Right forelimb (tissue), 1 donor: ENCODE measurements at regions not wholly inside any gene's neighbourhood (a gene's known extent, or its start where the extent isn't known, plus 50 kb on each side); places are given as distances from the start of the nearest gene placed in this dataset.

Experiments used
- DNase-seq: peaks from one replicate; pipeline ENCODE4 v3.0.0-alpha.2; 2018

- DNase-seq, result no peak
Observed at GRCh38 chr6:21824431-21825177, 231.1 kb downstream of the SOX4 start.

GRCh38 chr6:21826023-21826422, 232.5 kb downstream of the SOX4 start:
- no peak for DNase-seq

DNA sequence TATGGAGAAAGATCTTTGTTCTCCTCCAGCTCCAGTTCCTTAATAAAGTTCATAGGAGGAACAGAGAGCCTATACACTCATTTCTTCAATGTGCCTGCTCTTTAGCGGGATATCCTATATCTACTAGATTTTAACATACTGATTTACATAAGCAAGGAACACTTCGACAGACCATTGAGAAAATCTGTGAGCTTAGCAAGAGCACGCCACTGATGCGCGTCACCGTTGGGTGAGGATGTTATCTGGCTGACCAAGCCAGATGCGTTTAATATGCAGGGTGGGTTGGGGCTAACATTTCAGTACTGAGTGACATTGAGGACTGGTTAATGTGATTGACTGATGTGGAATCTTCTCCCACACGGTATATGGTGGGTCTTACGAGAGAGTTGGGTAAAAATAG, 233.4 kb downstream of the SOX4 start:
- no peak for DNase-seq

DNA sequence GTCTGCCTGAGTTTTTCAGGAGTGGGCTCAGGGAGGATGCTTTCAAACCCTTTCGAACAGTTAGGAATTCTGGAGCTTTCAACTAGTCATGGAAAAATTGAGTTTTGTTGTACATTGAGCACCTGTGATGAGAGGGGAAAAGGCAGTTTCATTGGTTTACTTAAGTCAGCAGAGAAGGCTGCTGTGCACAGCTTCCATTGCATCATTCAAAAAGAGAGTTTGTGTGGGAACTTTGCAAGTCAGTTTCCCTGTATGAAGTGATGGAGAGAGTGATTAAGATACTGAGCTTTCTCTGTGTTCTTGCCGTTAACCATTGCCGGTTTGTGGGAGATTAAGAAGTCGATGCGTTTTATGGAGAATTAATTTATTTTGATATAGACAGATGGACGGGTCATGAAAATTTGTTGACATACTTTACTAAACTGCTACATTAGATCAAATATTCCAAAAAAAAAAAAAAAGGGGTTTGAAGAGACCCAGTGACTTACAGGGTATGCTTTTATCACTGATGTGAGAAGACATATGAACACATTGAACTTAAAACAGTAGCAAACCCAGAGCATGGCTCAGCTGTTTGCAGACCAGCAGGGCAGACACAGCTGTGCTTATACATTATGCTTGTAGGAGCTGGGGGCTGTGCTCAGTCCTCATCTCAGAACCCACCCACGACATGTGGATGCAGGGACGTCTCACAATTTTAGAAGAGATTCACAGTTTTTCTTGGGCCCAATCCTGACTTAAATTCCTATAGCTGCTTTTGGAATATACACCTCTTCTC, 234.1 kb downstream of the SOX4 start:
- no peak for DNase-seq

DNA sequence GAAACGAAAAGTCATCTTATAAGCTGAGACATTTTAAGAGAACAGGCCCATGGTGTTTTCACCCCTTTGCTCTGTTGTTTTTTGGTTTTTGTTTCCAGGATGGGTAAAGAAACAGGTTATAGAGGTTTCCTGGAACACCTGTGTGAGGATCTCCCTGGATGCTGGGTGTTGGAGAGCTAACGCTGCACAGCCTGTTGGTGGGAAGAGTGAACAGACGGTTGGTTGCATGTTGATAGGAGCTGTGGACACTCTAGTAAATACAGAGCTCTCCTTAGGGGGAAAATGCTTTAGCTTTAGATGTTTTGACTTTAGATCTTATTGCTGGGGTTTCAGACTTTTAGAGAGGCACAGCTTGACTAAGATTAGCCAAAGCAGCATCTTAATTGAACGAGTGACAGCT, 235.2 kb downstream of the SOX4 start:
- no peak for DNase-seq

- no peak for DNase-seq
Observed at GRCh38 chr6:21829126-21829525, 235.6 kb downstream of the SOX4 start.

GRCh38 chr6:21831521-21832291, 238.2 kb downstream of the SOX4 start:
- no peak for DNase-seq

DNA sequence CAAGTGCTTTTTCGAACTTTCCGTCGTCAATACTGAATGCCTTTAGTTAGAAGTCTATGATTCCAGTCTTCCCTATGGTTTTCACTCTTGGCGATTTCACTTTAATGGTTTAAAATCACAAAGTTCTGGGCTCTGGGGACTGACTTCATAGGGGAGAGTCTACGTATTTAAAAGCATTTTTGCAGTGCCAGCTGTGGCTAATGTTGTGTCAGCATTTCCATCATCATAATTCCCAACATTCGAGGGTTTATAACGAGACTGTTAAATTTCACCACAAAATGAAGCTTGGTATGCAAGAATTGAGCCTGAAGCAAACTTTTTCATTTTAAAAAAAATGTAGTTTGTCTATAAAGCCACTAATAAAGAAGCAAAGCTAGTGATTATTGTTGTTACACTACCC, 242.7 kb downstream of the SOX4 start:
- no peak for DNase-seq

- no peak for DNase-seq
Observed at GRCh38 chr6:21836772-21837425, 243.3 kb downstream of the SOX4 start.

GRCh38 chr6:21840428-21840827, 246.9 kb downstream of the SOX4 start:
- no peak for DNase-seq

DNA sequence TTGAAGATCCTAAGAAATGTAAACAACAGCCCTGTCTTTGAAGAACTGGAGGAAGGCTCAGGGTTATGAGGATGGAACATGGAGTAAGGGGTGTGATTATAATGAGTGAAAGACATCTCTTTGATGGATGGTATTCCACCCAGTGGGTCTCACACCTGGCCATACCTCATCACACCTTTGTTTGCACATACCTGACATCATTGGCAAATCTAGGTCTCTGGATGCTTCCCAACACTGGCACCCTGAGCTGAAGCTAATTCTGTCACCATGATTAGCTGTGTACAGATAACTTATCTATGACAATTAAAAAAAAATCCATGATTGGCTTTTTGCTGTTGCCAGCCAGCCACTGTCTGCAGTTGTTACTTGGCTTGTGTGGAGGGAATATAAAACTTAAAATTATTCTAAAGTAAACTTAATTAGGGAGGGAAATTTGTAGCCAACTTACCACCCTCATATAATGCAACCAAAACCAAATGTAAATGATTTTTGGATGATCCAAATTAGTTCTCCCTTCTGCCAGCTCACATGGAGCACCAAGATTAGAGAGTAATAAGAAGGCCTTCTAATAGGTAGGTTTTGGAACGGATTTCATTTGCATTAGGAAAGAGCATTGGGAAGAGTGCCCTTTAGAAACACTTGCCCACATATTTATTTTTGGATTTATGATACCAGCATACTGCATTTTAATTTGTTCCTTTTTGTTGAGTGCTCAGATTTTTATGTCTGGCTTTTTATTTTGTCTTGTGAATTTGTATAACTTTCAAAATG, 249.5 kb downstream of the SOX4 start:
- no peak for DNase-seq

DNA sequence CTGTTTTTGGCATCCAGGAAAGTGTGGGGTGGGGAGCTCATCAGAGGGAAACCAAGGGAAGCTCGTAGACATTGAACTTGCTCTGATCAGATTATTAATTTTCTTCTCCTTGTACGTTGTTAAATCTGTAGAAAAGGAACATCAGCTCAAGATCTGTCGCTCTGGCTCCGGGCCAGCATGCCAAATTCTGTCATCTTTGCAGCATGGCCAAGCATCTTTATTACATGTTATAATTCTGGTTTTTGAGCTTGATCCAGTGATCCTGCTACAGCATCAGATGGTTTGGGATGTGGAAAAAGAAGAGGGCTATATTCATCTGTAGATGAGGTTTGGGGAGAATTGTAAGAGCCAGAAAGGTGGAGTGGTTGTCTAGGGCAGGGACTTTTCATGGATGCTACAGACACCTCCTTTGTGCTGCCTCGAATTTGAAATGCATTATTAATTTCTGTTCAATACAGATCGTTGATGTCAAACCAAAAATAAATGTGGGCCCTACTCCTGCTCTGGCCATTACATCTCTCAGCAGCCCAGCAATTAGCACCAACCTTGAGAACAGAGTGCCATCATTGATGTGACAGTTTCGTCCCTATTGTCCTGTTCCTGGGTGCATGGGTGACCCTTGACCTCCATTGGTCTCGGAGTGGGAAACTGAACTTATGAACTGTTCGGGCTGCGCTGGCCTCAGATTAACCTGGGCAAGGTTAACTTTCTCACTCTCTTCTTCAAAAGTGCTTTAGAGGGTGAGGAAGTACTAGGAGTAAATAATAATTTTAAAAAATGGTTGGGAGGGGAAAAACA, 250.8 kb downstream of the SOX4 start:
- DNase-seq, result no peak

DNA sequence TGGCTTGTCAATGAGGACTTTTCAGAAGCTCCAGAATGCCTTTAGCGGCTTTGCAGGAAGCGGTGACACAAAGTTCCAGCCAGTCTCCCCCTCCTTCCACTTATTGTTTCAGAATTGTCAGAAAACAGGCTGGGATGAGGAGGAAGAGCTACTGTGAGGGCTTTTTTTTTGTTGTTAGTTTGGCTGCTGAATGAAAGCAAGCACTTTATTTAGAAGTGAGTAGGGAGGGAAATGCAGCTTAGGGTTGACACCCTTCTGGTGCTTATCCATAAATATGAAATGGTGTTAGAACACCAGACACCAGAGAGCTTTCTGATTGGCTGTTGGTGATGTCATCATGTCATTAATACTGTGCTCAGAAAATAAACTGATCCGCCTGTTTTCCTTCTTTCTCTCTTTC, 251.5 kb downstream of the SOX4 start:
- DNase-seq, result no peak

- DNase-seq, result no peak
Observed at GRCh38 chr6:21845439-21846140, 252.0 kb downstream of the SOX4 start.

- no peak for DNase-seq
Observed at GRCh38 chr6:21846541-21847451, 253.2 kb downstream of the SOX4 start.

DNA sequence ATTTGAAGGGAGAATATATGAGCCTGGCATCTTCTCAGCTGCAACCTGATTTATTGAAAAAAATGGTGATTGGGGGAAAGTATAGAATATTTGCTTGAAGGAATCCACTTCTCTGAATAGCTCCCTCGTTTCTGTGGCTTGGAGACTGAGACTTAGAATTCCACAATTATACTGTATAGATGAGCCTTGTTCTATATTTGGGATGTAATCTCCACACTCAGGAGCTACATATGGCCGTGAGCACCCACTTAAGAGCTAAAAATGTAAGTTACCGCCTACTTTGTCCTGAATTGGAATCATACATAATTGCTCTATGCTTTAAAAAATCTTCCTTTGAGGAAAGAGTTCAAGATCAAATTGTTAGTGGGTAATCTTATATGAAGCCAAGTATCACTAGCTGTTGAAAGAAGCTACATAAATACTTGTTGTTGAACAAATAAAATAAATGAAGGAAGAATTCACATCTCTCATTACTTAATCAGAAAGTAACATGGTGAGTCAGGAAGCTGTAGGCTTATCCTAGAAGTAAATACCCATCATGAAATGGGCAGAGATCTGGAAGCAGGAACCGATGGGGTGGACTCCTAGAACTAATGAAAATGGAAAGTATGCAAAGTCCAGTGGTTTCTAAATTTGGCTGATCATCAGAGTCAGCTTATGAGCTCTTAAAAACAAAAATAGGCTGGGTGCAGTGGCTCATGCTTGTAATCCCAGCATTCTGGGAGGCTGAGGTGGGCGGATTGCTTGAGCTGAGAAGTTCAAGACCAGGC, 254.3 kb downstream of the SOX4 start:
- DNase-seq, result no peak

GRCh38 chr6:21850691-21851090, 257.1 kb downstream of the SOX4 start:
- DNase-seq, result no peak

- DNase-seq, result no peak
Observed at GRCh38 chr6:21855811-21856455, 262.4 kb downstream of the SOX4 start.
